Loucy (cell line): ENCODE measurements at regions not wholly inside any gene's neighbourhood (a gene's known extent, or its start where the extent isn't known, plus 50 kb on each side); places are given as distances from the start of the nearest gene placed in this dataset.

Experiments used
- CTCF ChIP-seq: fragments of 200-600 bp; sonication (generic); conservative IDR thresholded peaks from 2 replicates; pipeline ENCODE4 v1.5.1; 2014; ENCODE audit warnings: mild to moderate bottlenecking, antibody characterized with exemption, low read length
- EZH2phosphoT487 ChIP-seq: fragments of 200-600 bp; IDR thresholded peaks from 2 replicates; pipeline ENCODE4 v1.6.1; 2018; ENCODE audit warnings: antibody characterized with exemption, mild to moderate bottlenecking, moderate library complexity, borderline replicate concordance

- no peak for TF ChIP-seq CTCF
- TF ChIP-seq EZH2phosphoT487, result no peak
These were observed 182.0 kb upstream of the TWIST2 start for GRCh38 chr2:238665919-238666318.
